H9 (cell line): ENCODE measurements at regions not wholly inside any gene's neighbourhood (a gene's known extent, or its start where the extent isn't known, plus 50 kb on each side); places are given as distances from the start of the nearest gene placed in this dataset.

Source experiments
- DNase-seq: peaks from one replicate; pipeline ENCODE4 v3.0.0-alpha.2; 2017
- H2AFZ ChIP-seq: one replicate; pipeline ENCODE4 v1.6.1; 2013; ENCODE audit warnings: mild to moderate bottlenecking, low read length, control low read depth, moderate library complexity
- H2AK5ac ChIP-seq: 2 replicates; pipeline ENCODE4 v1.6.1; 2013; ENCODE audit warnings: low read length, control low read depth, mixed read lengths; ENCODE audit not compliant: insufficient read length
- H2BK120ac ChIP-seq: one replicate; pipeline ENCODE4 v1.6.1; 2013; ENCODE audit warnings: low read depth, mild to moderate bottlenecking, low read length, control low read depth, inconsistent platforms; ENCODE audit not compliant: poor library complexity, severe bottlenecking
- H2BK12ac ChIP-seq: 2 replicates; pipeline ENCODE4 v1.6.1; 2013; ENCODE audit warnings: low read length, control low read depth, mixed read lengths, low read depth; ENCODE audit not compliant: insufficient read length
- H2BK15ac ChIP-seq: 2 replicates; pipeline ENCODE4 v1.6.1; 2013; ENCODE audit warnings: low read depth, low read length, control low read depth
- H2BK20ac ChIP-seq: one replicate; pipeline ENCODE4 v1.6.1; 2013; ENCODE audit warnings: low read depth, mild to moderate bottlenecking, low read length, control low read depth, inconsistent platforms; ENCODE audit not compliant: poor library complexity, severe bottlenecking
- H2BK5ac ChIP-seq: 2 replicates; pipeline ENCODE4 v1.6.1; 2013; ENCODE audit warnings: low read length, control low read depth, mixed read lengths; ENCODE audit not compliant: insufficient read length
- H3K14ac ChIP-seq: 2 replicates; pipeline ENCODE4 v1.6.1; 2013; ENCODE audit warnings: low read length, control low read depth; ENCODE audit not compliant: insufficient read depth
- H3K18ac ChIP-seq: 2 replicates; pipeline ENCODE4 v1.6.1; 2013; ENCODE audit warnings: low read depth, mild to moderate bottlenecking, mixed read lengths, low read length, control low read depth; ENCODE audit not compliant: insufficient read length
- H3K23ac ChIP-seq: 2 replicates; pipeline ENCODE4 v1.6.1; 2013; ENCODE audit warnings: low read length, control low read depth, mixed read lengths, low read depth; ENCODE audit not compliant: insufficient read length
- H3K23me2 ChIP-seq: 2 replicates; pipeline ENCODE4 v1.6.1; 2013; ENCODE audit warnings: low read depth, mild to moderate bottlenecking, mixed read lengths, low read length, control low read depth; ENCODE audit not compliant: insufficient read length, poor library complexity, severe bottlenecking
- H3K27ac ChIP-seq: 2 replicates; pipeline ENCODE4 v1.5.1; 2013; ENCODE audit warnings: low read length, control low read depth, mixed read lengths, low read depth; ENCODE audit not compliant: insufficient read length
- H3K27me3 ChIP-seq: 2 replicates; pipeline ENCODE4 v1.6.1; 2013; ENCODE audit warnings: low read length, control low read depth, inconsistent platforms; ENCODE audit not compliant: insufficient read depth
- H3K4ac ChIP-seq: 2 replicates; pipeline ENCODE4 v1.6.1; 2013; ENCODE audit warnings: low read depth, mild to moderate bottlenecking, control low read depth, inconsistent platforms, low read length, moderate library complexity
- H3K4me1 ChIP-seq: 2 replicates; pipeline ENCODE4 v1.6.1; 2013; ENCODE audit warnings: low read length, control low read depth, inconsistent platforms; ENCODE audit not compliant: insufficient read depth
- H3K4me2 ChIP-seq: 2 replicates; pipeline ENCODE4 v1.6.1; 2013; ENCODE audit warnings: low read length, control low read depth, mixed read lengths; ENCODE audit not compliant: insufficient read length, insufficient read depth
- H3K56ac ChIP-seq: 2 replicates; pipeline ENCODE4 v1.6.1; 2013; ENCODE audit warnings: low read depth, mild to moderate bottlenecking, mixed read lengths, low read length, control low read depth; ENCODE audit not compliant: insufficient read length
- H3K79me1 ChIP-seq: 2 replicates; pipeline ENCODE4 v1.6.1; 2013; ENCODE audit warnings: low read depth, mild to moderate bottlenecking, moderate library complexity, low read length, control low read depth, inconsistent platforms; ENCODE audit not compliant: insufficient read depth, poor library complexity, severe bottlenecking
- H3K79me2 ChIP-seq: 2 replicates; pipeline ENCODE4 v1.6.1; 2013; ENCODE audit warnings: low read length, control low read depth, inconsistent platforms; ENCODE audit not compliant: insufficient read depth
- H3K9ac ChIP-seq: 2 replicates; pipeline ENCODE4 v1.6.1; 2013; ENCODE audit warnings: low read length, control low read depth, mixed read lengths; ENCODE audit not compliant: insufficient read length; ENCODE audit errors: extremely low read depth
- H3K9me3 ChIP-seq: one replicate; pipeline ENCODE4 v1.6.1; 2013; ENCODE audit warnings: low read depth, low read length, inconsistent platforms; ENCODE audit not compliant: control insufficient read depth
- H3T11ph ChIP-seq: one replicate; pipeline ENCODE4 v1.6.1; 2013; ENCODE audit warnings: mild to moderate bottlenecking, low read length, control low read depth, inconsistent platforms
- H4K20me1 ChIP-seq: one replicate; pipeline ENCODE4 v1.6.1; 2013; ENCODE audit not compliant: control insufficient read depth, insufficient read length, insufficient read depth
- H4K5ac ChIP-seq: 2 replicates; pipeline ENCODE4 v1.6.1; 2013; ENCODE audit warnings: low read depth, mild to moderate bottlenecking, mixed read lengths, low read length, control low read depth; ENCODE audit not compliant: insufficient read length
- H4K8ac ChIP-seq: replicated peaks from 2 replicates; pipeline ENCODE4 v1.6.1; 2013; ENCODE audit warnings: low read length, control low read depth, mixed read lengths, low read depth; ENCODE audit not compliant: insufficient read length
- H4K91ac ChIP-seq: 2 replicates; pipeline ENCODE4 v1.6.1; 2013; ENCODE audit warnings: low read depth, mild to moderate bottlenecking, moderate library complexity, mixed read lengths, low read length, control low read depth; ENCODE audit not compliant: insufficient read length
- H3K27ac Mint-ChIP-seq, 3 experiments: 2 replicates in 2 of 3; 3 replicates in 1 of 3; pipeline ENCODE4 v1.8.0; 2020 to 2021; ENCODE audit warnings: mixed read lengths in 3 of 3, mild to moderate bottlenecking in 1 of 3, moderate library complexity in 1 of 3
- H3K27me3 Mint-ChIP-seq: 2 replicates; pipeline ENCODE4 v1.8.0; 2021; ENCODE audit warnings: low read depth, mild to moderate bottlenecking, moderate library complexity, mixed read lengths
- H3K36me3 Mint-ChIP-seq, 3 experiments: 2 replicates in 2 of 3; 3 replicates in 1 of 3; pipeline ENCODE4 v1.8.0; 2020 to 2021; ENCODE audit warnings: low read depth in 3 of 3, mixed read lengths in 3 of 3; ENCODE audit not compliant: insufficient read depth in 1 of 3
- H3K4me1 Mint-ChIP-seq, 2 experiments: 2 replicates each; pipeline ENCODE4 v1.8.0; 2020; ENCODE audit warnings: mixed read lengths in 2 of 2
- H3K4me3 Mint-ChIP-seq, 2 experiments: 2 replicates in 1 of 2; 3 replicates in 1 of 2; pipeline ENCODE4 v1.8.0; 2020 to 2021; ENCODE audit warnings: mild to moderate bottlenecking in 2 of 2, mixed read lengths in 2 of 2, moderate library complexity in 1 of 2
- H3K9me3 Mint-ChIP-seq, 2 experiments: 2 replicates in 1 of 2; 3 replicates in 1 of 2; pipeline ENCODE4 v1.8.0; 2020; ENCODE audit warnings: mild to moderate bottlenecking in 2 of 2, mixed read lengths in 2 of 2, moderate library complexity in 1 of 2
- WGBS: extraction: QIAGEN DNeasy Blood & Tissue Kit; methylation state at CpG from one replicate; pipeline ENCODE4 v1.1.7; 2013; ENCODE audit warnings: missing lambda C conversion rate, low lambda C conversion rate, mixed read lengths; ENCODE audit not compliant: insufficient read length; ENCODE audit errors: extremely low coverage; 5-methylcytosine and 5-hydroxymethylcytosine counted together
- TF ChIP-seq, protein P1 (sequence below): fragments of 200-600 bp; sonication (generic); conservative IDR thresholded peaks from 3 replicates; pipeline ENCODE4 v1.8.0; 2021; ENCODE audit warnings: antibody characterized with exemption, mild to moderate bottlenecking

DNA sequence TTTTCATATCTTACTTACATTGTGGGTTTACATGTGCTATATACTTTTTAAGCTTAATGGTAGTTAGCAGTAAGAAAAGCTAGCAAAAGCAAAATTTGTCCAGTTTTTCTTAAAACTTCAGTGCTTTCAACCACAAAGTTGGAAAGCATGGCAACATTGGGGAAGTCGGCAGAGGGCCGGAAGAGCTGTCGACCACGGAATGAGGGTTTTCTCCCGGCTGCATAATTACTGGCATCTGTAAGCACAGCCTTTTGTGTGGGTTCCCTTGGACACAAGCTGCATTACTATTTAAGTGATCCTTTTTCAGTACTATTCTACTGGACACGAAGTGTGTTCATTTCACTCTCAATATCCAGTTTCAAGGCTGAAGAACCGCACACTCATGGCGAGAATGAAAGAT is 560.4 kb downstream of the ANKRD50 start:
- Histone ChIP-seq H4K91ac (no peak overlapping the region), H2BK5ac (no peak overlapping the region), H3T11ph (no peak overlapping the region), H3K4ac (no peak overlapping the region), H3K56ac (no peak overlapping the region), H2BK20ac (no peak overlapping the region), H4K20me1 (no peaks in the 10 kb centered on the region), H2BK12ac (no peak overlapping the region), H2BK15ac (no peak overlapping the region), H3K4me1 (no peaks in the 10 kb centered on the region), H3K79me1 (no peaks in the 10 kb centered on the region), H3K9me3 (no peaks in the 10 kb centered on the region), H3K4me2 (no peak overlapping the region), H3K79me2 (no peaks in the 10 kb centered on the region), H3K23ac (no peak overlapping the region), H2BK120ac (no peak overlapping the region), H3K14ac (no peak overlapping the region), H3K27me3 (no peaks in the 10 kb centered on the region), H2AFZ (peak overlapping the region; percentile 40), H3K23me2 (no peaks in the 10 kb centered on the region), H3K27ac (no peak overlapping the region), H2AK5ac (no peak overlapping the region), H4K5ac (no peak overlapping the region), H4K8ac (no peak overlapping the region), H3K9ac (no peak overlapping the region), H3K18ac (no peak overlapping the region)
- no peak for DNase-seq
- no peaks in the 10 kb centered on the region; the same call in 1 of the 2 replicates for H3K27me3 Mint-ChIP-seq
- no peaks in the 10 kb centered on the region for H3K4me1 Mint-ChIP-seq
- WGBS = no CpG with 5 or more reads among the region's 8 CpGs
- TF ChIP-seq, protein P1, sequence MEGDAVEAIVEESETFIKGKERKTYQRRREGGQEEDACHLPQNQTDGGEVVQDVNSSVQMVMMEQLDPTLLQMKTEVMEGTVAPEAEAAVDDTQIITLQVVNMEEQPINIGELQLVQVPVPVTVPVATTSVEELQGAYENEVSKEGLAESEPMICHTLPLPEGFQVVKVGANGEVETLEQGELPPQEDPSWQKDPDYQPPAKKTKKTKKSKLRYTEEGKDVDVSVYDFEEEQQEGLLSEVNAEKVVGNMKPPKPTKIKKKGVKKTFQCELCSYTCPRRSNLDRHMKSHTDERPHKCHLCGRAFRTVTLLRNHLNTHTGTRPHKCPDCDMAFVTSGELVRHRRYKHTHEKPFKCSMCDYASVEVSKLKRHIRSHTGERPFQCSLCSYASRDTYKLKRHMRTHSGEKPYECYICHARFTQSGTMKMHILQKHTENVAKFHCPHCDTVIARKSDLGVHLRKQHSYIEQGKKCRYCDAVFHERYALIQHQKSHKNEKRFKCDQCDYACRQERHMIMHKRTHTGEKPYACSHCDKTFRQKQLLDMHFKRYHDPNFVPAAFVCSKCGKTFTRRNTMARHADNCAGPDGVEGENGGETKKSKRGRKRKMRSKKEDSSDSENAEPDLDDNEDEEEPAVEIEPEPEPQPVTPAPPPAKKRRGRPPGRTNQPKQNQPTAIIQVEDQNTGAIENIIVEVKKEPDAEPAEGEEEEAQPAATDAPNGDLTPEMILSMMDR = no peak
- no peak overlapping the region for H3K27ac Mint-ChIP-seq
- H3K9me3 Mint-ChIP-seq = peaks cover 0 to 3% of the 10 kb centered on the region in 2 experiments; a peak in 2 of 5 replicates
- H3K36me3 Mint-ChIP-seq = peaks cover 0 to 2% (median 1%) of the 10 kb centered on the region in 3 experiments; a peak in 2 of 7 replicates
- no peak overlapping the region for H3K4me3 Mint-ChIP-seq
